ENCODE measurements at regions not wholly inside any gene's neighbourhood (a gene's known extent, or its start where the extent isn't known, plus 50 kb on each side); places are given as distances from the start of the nearest gene placed in this dataset.

DNA sequence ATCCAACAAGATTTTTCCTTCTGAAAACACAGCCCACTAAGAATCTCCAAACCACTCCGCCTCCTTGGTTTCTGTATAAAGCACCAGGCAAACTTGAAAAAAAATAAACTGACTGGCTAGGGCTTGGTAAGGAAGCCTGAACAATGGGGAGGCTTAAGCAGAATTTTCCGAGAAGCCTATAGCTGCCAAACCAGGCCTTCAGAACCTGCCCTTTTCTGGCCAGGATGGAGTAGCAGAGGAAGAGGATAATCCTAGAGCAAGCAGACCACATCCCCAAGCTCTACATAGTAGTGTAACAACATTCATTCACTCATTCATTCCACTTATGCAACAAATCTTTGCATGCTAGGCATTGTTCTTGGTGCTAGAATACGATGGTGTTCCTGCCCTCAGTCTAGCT is 529.6 kb upstream of the ZEB2 start:
- H3K4me3 ChIP-seq (ENCODE audit: low read length in 3 of 3), result no peak overlapping the region
- no peaks in the 10 kb centered on the region for H3K4me1 ChIP-seq (ENCODE audit: control insufficient read depth in 2 of 3, insufficient read depth in 2 of 3, low read depth in 1 of 3, low read length in 3 of 3)
- no peak for TF ChIP-seq CTCF (IDR thresholded peaks at IDR 0.05; ENCODE audit: borderline replicate concordance, extremely low read depth, insufficient read depth)
- intact Hi-C loops (cut with DNase I), result no loop called here
- H3K9me3 ChIP-seq (ENCODE audit: control insufficient read depth in 2 of 3, insufficient read depth in 1 of 3, low read length in 3 of 3), result no peaks in the 10 kb centered on the region
- no peak overlapping the region for H3K27ac ChIP-seq (ENCODE audit: low read depth in 2 of 2, low read length in 2 of 2)
- DNase-seq (no peak), FAIRE-seq (no peak)
- H3K9ac ChIP-seq (ENCODE audit: low read length in 3 of 3), result no peak overlapping the region
- H3K27me3 ChIP-seq (ENCODE audit: control insufficient read depth, insufficient read depth, low read length), result no peaks in the 10 kb centered on the region
- no peaks in the 10 kb centered on the region for H3K36me3 ChIP-seq (ENCODE audit: control insufficient read depth in 2 of 3, insufficient read depth in 3 of 3, low read length in 3 of 3)

GRCh38 chr2:145047554-145047953 is 527.6 kb upstream of the ZEB2 start:
- FAIRE-seq, result no peak

GRCh38 chr2:145044491-145044890 is 524.6 kb upstream of the ZEB2 start:
- DNase-seq (no peak), FAIRE-seq (no peak)
- H3K9ac ChIP-seq (ENCODE audit: low read length in 3 of 3), result no peak overlapping the region
- no peaks in the 10 kb centered on the region for H3K27me3 ChIP-seq (ENCODE audit: control insufficient read depth, insufficient read depth, low read length)
- no peaks in the 10 kb centered on the region for H3K36me3 ChIP-seq (ENCODE audit: control insufficient read depth in 2 of 3, insufficient read depth in 3 of 3, low read length in 3 of 3)
- H3K4me1 ChIP-seq (ENCODE audit: control insufficient read depth in 2 of 3, insufficient read depth in 2 of 3, low read depth in 1 of 3, low read length in 3 of 3), result no peaks in the 10 kb centered on the region
- H3K4me3 ChIP-seq (ENCODE audit: low read length in 3 of 3), result no peak overlapping the region
- no peaks in the 10 kb centered on the region for H3K9me3 ChIP-seq (ENCODE audit: control insufficient read depth in 2 of 3, insufficient read depth in 1 of 3, low read length in 3 of 3)
- intact Hi-C loops (cut with DNase I), result no loop called here
- TF ChIP-seq CTCF (IDR thresholded peaks at IDR 0.05; ENCODE audit: borderline replicate concordance, extremely low read depth, insufficient read depth), result no peak
- H3K27ac ChIP-seq (ENCODE audit: low read depth in 2 of 2, low read length in 2 of 2), result no peak overlapping the region

More at GRCh38 chr2:145047554-145047953, 527.6 kb upstream of the ZEB2 start:
- Histone ChIP-seq H3K27ac (ENCODE audit: low read depth in 2 of 2, low read length in 2 of 2) (no peak overlapping the region), H3K27me3 (ENCODE audit: control insufficient read depth, insufficient read depth, low read length) (no peaks in the 10 kb centered on the region), H3K9ac (ENCODE audit: low read length in 3 of 3) (no peak overlapping the region), H3K4me1 (ENCODE audit: control insufficient read depth in 2 of 3, insufficient read depth in 2 of 3, low read depth in 1 of 3, low read length in 3 of 3) (no peaks in the 10 kb centered on the region), H3K4me3 (ENCODE audit: low read length in 3 of 3) (no peak overlapping the region), H3K9me3 (ENCODE audit: control insufficient read depth in 2 of 3, insufficient read depth in 1 of 3, low read length in 3 of 3) (no peaks in the 10 kb centered on the region), H3K36me3 (ENCODE audit: control insufficient read depth in 2 of 3, insufficient read depth in 3 of 3, low read length in 3 of 3) (no peaks in the 10 kb centered on the region)
- no peak for TF ChIP-seq CTCF (IDR thresholded peaks at IDR 0.05; ENCODE audit: borderline replicate concordance, extremely low read depth, insufficient read depth)
- intact Hi-C loops (cut with DNase I), result no loop called here
- no peak for DNase-seq

- no peaks in the 10 kb centered on the region for H3K36me3 ChIP-seq (ENCODE audit: control insufficient read depth in 2 of 3, insufficient read depth in 3 of 3, low read length in 3 of 3)
- H3K4me3 ChIP-seq (ENCODE audit: low read length in 3 of 3), result no peak overlapping the region
- DNase-seq (no peak), FAIRE-seq (no peak)
- H3K4me1 ChIP-seq (ENCODE audit: control insufficient read depth in 2 of 3, insufficient read depth in 2 of 3, low read depth in 1 of 3, low read length in 3 of 3), result no peaks in the 10 kb centered on the region
- H3K27me3 ChIP-seq (ENCODE audit: control insufficient read depth, insufficient read depth, low read length), result no peaks in the 10 kb centered on the region
- no peaks in the 10 kb centered on the region for H3K9me3 ChIP-seq (ENCODE audit: control insufficient read depth in 2 of 3, insufficient read depth in 1 of 3, low read length in 3 of 3)
- intact Hi-C loops (cut with DNase I), result no loop called here
- peak; percentile 21 for TF ChIP-seq CTCF (IDR thresholded peaks at IDR 0.05; ENCODE audit: borderline replicate concordance, extremely low read depth, insufficient read depth)
- H3K9ac ChIP-seq (ENCODE audit: low read length in 3 of 3), result no peak overlapping the region
- H3K27ac ChIP-seq (ENCODE audit: low read depth in 2 of 2, low read length in 2 of 2), result no peak overlapping the region
Measured at GRCh38 chr2:145043399-145043834, 523.5 kb upstream of the ZEB2 start.

Data from kidney (tissue), 13 donors.